SK-N-SH treated with all-trans-retinoic acid at 6 μM for 48 hours (cell line): ENCODE measurements at regions not wholly inside any gene's neighbourhood (a gene's known extent, or its start where the extent isn't known, plus 50 kb on each side); places are given as distances from the start of the nearest gene placed in this dataset.
A peak's percentile ranks its signal among the peaks of the same experiment; 100 is the strongest.

Source experiments
- ATAC-seq: fragments of 200-7000 bp; cut with Tn5 transposase; 3 replicates; pipeline ENCODE4 v1.9.1; 2020; ENCODE audit warnings: mild to moderate bottlenecking, moderate library complexity
- ARNTL ChIP-seq: fragments of 450-650 bp; formaldehyde crosslinking; IDR thresholded peaks from 2 replicates; pipeline ENCODE4 v1.5.0; 2020; ENCODE audit warnings: low read depth, mild to moderate bottlenecking, moderate library complexity, borderline replicate concordance
- BACH2 ChIP-seq: fragments of 250-450 bp; sonication (Bioruptor Pico); IDR thresholded peaks from 2 replicates; pipeline ENCODE4 v1.9.0; 2021; ENCODE audit warnings: mild to moderate bottlenecking, borderline replicate concordance
- CREB5 ChIP-seq: fragments of 250-450 bp; sonication (Bioruptor Pico); IDR thresholded peaks from 2 replicates; pipeline ENCODE4 v1.5.1; 2020; ENCODE audit warnings: low read depth, mild to moderate bottlenecking, moderate library complexity
- CSDC2 ChIP-seq: fragments of 250-450 bp; sonication (Bioruptor Pico); IDR thresholded peaks from 2 replicates; pipeline ENCODE4 v1.5.0; 2020; ENCODE audit warnings: mild to moderate bottlenecking, moderate library complexity
- CSRNP3 ChIP-seq: fragments of 250-450 bp; sonication (Bioruptor Pico); IDR thresholded peaks from 2 replicates; pipeline ENCODE4 v1.5.1; 2021; ENCODE audit warnings: mild to moderate bottlenecking, moderate library complexity
- ESRRG ChIP-seq: fragments of 250-450 bp; sonication (Bioruptor Pico); IDR thresholded peaks from 2 replicates; pipeline ENCODE4 v1.6.1; 2021; ENCODE audit warnings: mild to moderate bottlenecking
- GLIS3 ChIP-seq: fragments of 250-450 bp; sonication (Bioruptor Pico); IDR thresholded peaks from 2 replicates; pipeline ENCODE4 v1.5.0; 2020; ENCODE audit warnings: mild to moderate bottlenecking, moderate library complexity
- ISL1 ChIP-seq: fragments of 250-450 bp; sonication (Bioruptor Pico); IDR thresholded peaks from 2 replicates; pipeline ENCODE4 v2.1.2; 2022; ENCODE audit warnings: mild to moderate bottlenecking, moderate library complexity
- OSR1 ChIP-seq: fragments of 250-450 bp; sonication (Bioruptor Pico); IDR thresholded peaks from 2 replicates; pipeline ENCODE4 v1.8.0; 2022; ENCODE audit warnings: moderate library complexity, mild to moderate bottlenecking, inconsistent platforms
- PATZ1 ChIP-seq: fragments of 250-450 bp; sonication (Bioruptor Pico); IDR thresholded peaks from 2 replicates; pipeline ENCODE4 v1.8.0; 2020; ENCODE audit warnings: mild to moderate bottlenecking, moderate library complexity, borderline replicate concordance
- PPARA ChIP-seq: fragments of 250-450 bp; sonication (Bioruptor Pico); IDR thresholded peaks from 2 replicates; pipeline ENCODE4 v1.5.0; 2020; ENCODE audit warnings: mild to moderate bottlenecking, borderline replicate concordance
- SNAI2 ChIP-seq: fragments of 250-450 bp; sonication (Bioruptor Pico); IDR thresholded peaks from 2 replicates; pipeline ENCODE4 v1.5.0; 2020; ENCODE audit warnings: mild to moderate bottlenecking, moderate library complexity
- TCF4 ChIP-seq: fragments of 250-450 bp; sonication (Bioruptor Pico); IDR thresholded peaks from 2 replicates; pipeline ENCODE4 v1.8.0; 2021; ENCODE audit warnings: mild to moderate bottlenecking, moderate library complexity, borderline replicate concordance
- TOX ChIP-seq: fragments of 250-450 bp; sonication (Bioruptor Pico); IDR thresholded peaks from 2 replicates; pipeline ENCODE4 v1.8.0; 2021; ENCODE audit warnings: mild to moderate bottlenecking, moderate library complexity, borderline replicate concordance
- ZC3H10 ChIP-seq: fragments of 250-450 bp; sonication (Bioruptor Pico); IDR thresholded peaks from 2 replicates; pipeline ENCODE4 v1.5.1; 2021; ENCODE audit warnings: mild to moderate bottlenecking, moderate library complexity
- ZFP3 ChIP-seq: fragments of 250-450 bp; sonication (Bioruptor Pico); IDR thresholded peaks from 2 replicates; pipeline ENCODE4 v1.5.0; 2020; ENCODE audit warnings: mild to moderate bottlenecking, moderate library complexity
- ZFP30 ChIP-seq: fragments of 450-650 bp; formaldehyde crosslinking; IDR thresholded peaks from 2 replicates; pipeline ENCODE4 v1.5.0; 2022; ENCODE audit warnings: mild to moderate bottlenecking, moderate library complexity
- ZNF565 ChIP-seq: fragments of 450-650 bp; formaldehyde crosslinking; conservative IDR thresholded peaks from 2 replicates; pipeline ENCODE4 v1.5.0; 2020; ENCODE audit warnings: low read depth, mild to moderate bottlenecking, moderate library complexity
- ZNF70 ChIP-seq: fragments of 450-650 bp; formaldehyde crosslinking; IDR thresholded peaks from 2 replicates; pipeline ENCODE4 v1.5.0; 2020; ENCODE audit warnings: mild to moderate bottlenecking, moderate library complexity
- ZNF8 ChIP-seq: fragments of 450-650 bp; formaldehyde crosslinking; IDR thresholded peaks from 2 replicates; pipeline ENCODE4 v1.5.0; 2020; ENCODE audit warnings: mild to moderate bottlenecking, moderate library complexity

- no peak for TF ChIP-seq ISL1 (CRISPR knock-in tag)
- no peak for TF ChIP-seq ARNTL (CRISPR knock-in tag)
- no peak for TF ChIP-seq ZNF8
- TF ChIP-seq CREB5 (CRISPR knock-in tag): no peak
- TF ChIP-seq PATZ1 (CRISPR knock-in tag): no peak
- no peak for TF ChIP-seq TOX (CRISPR knock-in tag)
- TF ChIP-seq ZFP30 (CRISPR knock-in tag): no peak
- TF ChIP-seq SNAI2 (CRISPR knock-in tag): no peak
- TF ChIP-seq CSDC2: no peak
- TF ChIP-seq GLIS3: no peak
- TF ChIP-seq CSRNP3 (CRISPR knock-in tag): no peak
- TF ChIP-seq ZNF70 (CRISPR knock-in tag): no peak
- ATAC-seq: no peak
Observed at GRCh38 chr6:148217921-148218320, 124.7 kb upstream of the SASH1 start.

- ATAC-seq: peak; percentile 35; the same call in 1 of the 3 replicates
- TF ChIP-seq CREB5 (CRISPR knock-in tag) (no peak), PATZ1 (CRISPR knock-in tag) (no peak), CSDC2 (no peak), TOX (CRISPR knock-in tag) (no peak), ZNF8 (no peak), ZNF70 (CRISPR knock-in tag) (no peak), ESRRG (CRISPR knock-in tag) (no peak), ISL1 (CRISPR knock-in tag) (no peak), ZFP30 (CRISPR knock-in tag) (no peak), CSRNP3 (CRISPR knock-in tag) (no peak), ZC3H10 (CRISPR knock-in tag) (no peak), TCF4 (CRISPR knock-in tag) (no peak), ZNF565 (CRISPR knock-in tag) (no peak), GLIS3 (no peak), ZFP3 (no peak), ARNTL (CRISPR knock-in tag) (no peak), PPARA (CRISPR knock-in tag) (no peak), OSR1 (CRISPR knock-in tag) (no peak), BACH2 (CRISPR knock-in tag) (no peak), SNAI2 (CRISPR knock-in tag) (no peak)
Observed at GRCh38 chr6:148218542-148219258, 123.9 kb upstream of the SASH1 start.
